Ishikawa (cell line): ENCODE measurements at regions not wholly inside any gene's neighbourhood (a gene's known extent, or its start where the extent isn't known, plus 50 kb on each side); places are given as distances from the start of the nearest gene placed in this dataset.

Experiments
- EGR1 ChIP-seq: IDR thresholded peaks from 2 replicates; pipeline ENCODE4 v1.6.1; 2012
- EP300 ChIP-seq: IDR thresholded peaks from 2 replicates; pipeline ENCODE4 v1.6.1; 2012; ENCODE audit warnings: borderline replicate concordance
- NFIC ChIP-seq: IDR thresholded peaks from 2 replicates; pipeline ENCODE4 v1.6.1; 2012
- RAD21 ChIP-seq: IDR thresholded peaks from 2 replicates; pipeline ENCODE4 v1.6.1; 2012; ENCODE audit warnings: low read depth
- TCF12 ChIP-seq: IDR thresholded peaks from 2 replicates; pipeline ENCODE4 v1.6.1; 2012; ENCODE audit warnings: low read depth
- YY1 ChIP-seq: IDR thresholded peaks from 2 replicates; pipeline ENCODE4 v1.6.1; 2012; ENCODE audit warnings: low read depth
- TF ChIP-seq, protein P1 (sequence below): IDR thresholded peaks from 2 replicates; pipeline ENCODE4 v1.6.1; 2012
- TF ChIP-seq, protein P2 (sequence below): IDR thresholded peaks from 2 replicates; pipeline ENCODE4 v1.6.1; 2012; ENCODE audit warnings: low read depth, mild to moderate bottlenecking

DNA sequence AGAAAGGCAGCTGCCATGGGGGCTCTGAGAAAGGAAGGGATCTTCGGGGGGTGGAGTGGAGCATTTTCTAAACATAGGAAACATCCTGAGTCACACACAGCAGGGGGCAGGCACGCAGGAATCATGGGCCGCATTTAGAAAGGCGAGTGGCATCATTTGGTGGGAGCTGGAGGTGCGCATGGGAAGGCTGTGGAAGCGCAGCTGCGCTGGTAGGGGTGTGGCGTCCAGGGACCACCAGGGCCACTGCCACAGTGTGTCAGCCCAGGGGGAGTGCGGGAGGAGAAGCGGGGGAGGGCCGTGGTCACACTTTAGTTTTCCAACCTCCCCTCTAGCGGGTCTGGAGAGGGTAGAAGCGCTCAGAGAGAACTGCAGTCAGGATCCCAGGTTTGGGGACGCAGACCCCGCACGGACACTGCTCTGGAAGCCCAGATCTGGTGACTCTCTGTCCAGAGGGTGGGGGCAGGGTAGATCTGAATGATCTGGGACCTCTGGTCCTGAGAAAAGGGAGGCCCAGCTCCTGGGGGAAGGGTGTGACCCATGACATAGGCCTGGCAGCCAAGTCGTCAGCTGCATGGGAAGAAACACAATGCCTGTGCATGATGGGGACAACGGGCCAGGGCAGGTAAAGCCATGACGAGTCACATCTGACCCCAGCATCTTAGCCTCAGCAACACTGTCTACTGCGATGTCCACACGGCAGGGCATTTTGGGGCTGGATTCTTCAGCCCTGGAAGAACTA lies 88.0 kb upstream of the IQSEC1 start:
- TF ChIP-seq EGR1 = no peak
- TF ChIP-seq RAD21 = no peak
- TF ChIP-seq, protein P1, sequence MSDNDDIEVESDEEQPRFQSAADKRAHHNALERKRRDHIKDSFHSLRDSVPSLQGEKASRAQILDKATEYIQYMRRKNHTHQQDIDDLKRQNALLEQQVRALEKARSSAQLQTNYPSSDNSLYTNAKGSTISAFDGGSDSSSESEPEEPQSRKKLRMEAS = no peak
- no peak for TF ChIP-seq TCF12
- TF ChIP-seq YY1 = no peak
- TF ChIP-seq, protein P2, sequence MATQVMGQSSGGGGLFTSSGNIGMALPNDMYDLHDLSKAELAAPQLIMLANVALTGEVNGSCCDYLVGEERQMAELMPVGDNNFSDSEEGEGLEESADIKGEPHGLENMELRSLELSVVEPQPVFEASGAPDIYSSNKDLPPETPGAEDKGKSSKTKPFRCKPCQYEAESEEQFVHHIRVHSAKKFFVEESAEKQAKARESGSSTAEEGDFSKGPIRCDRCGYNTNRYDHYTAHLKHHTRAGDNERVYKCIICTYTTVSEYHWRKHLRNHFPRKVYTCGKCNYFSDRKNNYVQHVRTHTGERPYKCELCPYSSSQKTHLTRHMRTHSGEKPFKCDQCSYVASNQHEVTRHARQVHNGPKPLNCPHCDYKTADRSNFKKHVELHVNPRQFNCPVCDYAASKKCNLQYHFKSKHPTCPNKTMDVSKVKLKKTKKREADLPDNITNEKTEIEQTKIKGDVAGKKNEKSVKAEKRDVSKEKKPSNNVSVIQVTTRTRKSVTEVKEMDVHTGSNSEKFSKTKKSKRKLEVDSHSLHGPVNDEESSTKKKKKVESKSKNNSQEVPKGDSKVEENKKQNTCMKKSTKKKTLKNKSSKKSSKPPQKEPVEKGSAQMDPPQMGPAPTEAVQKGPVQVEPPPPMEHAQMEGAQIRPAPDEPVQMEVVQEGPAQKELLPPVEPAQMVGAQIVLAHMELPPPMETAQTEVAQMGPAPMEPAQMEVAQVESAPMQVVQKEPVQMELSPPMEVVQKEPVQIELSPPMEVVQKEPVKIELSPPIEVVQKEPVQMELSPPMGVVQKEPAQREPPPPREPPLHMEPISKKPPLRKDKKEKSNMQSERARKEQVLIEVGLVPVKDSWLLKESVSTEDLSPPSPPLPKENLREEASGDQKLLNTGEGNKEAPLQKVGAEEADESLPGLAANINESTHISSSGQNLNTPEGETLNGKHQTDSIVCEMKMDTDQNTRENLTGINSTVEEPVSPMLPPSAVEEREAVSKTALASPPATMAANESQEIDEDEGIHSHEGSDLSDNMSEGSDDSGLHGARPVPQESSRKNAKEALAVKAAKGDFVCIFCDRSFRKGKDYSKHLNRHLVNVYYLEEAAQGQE = no peak
- no peak for TF ChIP-seq NFIC
- TF ChIP-seq EP300 = no peak
